Keratinocyte (primary cell): ENCODE measurements at regions not wholly inside any gene's neighbourhood (a gene's known extent, or its start where the extent isn't known, plus 50 kb on each side); places are given as distances from the start of the nearest gene placed in this dataset.
"Not testable (repeated sequence)": the region's sequence is repeated elsewhere in the genome, so short reads cannot be mapped to it uniquely, and the experiment has no call there.

ENCODE experiments used
- EZH2 ChIP-seq: IDR thresholded peaks from one replicate; pipeline ENCODE4 v1.6.1; 2012; ENCODE audit warnings: inconsistent platforms, mild to moderate bottlenecking, low read length, moderate library complexity
- TF ChIP-seq, protein P1 (sequence below), 3 experiments: IDR thresholded peaks in 1 of 3; conservative IDR thresholded peaks in 1 of 3; optimal IDR thresholded peaks in 1 of 3; 2 replicates in 2 of 3; 3 replicates in 1 of 3; pipeline versions ENCODE3 to v1.5.1; 2011; ENCODE audit warnings: low read length in 3 of 3, mild to moderate bottlenecking in 3 of 3, moderate library complexity in 2 of 3, control low read depth in 1 of 3, inconsistent platforms in 1 of 3; ENCODE audit not compliant: insufficient read depth in 2 of 3; ENCODE audit errors: extremely low read depth in 1 of 3

DNA sequence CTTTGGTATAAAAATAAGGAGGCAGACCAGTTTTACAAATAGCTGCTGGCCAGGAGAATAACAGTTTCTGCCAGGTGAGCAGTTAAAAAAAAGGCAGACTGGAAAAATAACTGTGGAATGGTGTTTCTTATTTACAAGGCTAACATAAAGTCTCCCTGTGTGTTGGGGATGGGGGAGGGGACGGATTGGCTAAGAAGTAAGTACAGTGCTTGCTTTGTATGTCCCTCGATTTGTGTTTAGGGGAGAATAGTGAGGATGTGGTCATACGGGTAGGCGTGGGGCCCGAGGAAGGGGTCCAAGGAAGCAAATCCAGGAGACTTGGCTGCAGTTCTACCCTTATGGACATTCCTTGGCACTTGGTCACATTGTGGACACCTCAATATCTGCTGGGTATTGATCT, 58.1 kb downstream of the SRGAP2 start:
- TF ChIP-seq, protein P1, sequence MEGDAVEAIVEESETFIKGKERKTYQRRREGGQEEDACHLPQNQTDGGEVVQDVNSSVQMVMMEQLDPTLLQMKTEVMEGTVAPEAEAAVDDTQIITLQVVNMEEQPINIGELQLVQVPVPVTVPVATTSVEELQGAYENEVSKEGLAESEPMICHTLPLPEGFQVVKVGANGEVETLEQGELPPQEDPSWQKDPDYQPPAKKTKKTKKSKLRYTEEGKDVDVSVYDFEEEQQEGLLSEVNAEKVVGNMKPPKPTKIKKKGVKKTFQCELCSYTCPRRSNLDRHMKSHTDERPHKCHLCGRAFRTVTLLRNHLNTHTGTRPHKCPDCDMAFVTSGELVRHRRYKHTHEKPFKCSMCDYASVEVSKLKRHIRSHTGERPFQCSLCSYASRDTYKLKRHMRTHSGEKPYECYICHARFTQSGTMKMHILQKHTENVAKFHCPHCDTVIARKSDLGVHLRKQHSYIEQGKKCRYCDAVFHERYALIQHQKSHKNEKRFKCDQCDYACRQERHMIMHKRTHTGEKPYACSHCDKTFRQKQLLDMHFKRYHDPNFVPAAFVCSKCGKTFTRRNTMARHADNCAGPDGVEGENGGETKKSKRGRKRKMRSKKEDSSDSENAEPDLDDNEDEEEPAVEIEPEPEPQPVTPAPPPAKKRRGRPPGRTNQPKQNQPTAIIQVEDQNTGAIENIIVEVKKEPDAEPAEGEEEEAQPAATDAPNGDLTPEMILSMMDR (optimal IDR thresholded peaks at IDR 0.05 in 1 of 3, IDR thresholded peaks at IDR 0.05 in 1 of 3, conservative IDR thresholded peaks at IDR 0.05 in 1 of 3; ENCODE audit: extremely low read depth in 1 of 3, insufficient read depth in 2 of 3, low read length in 3 of 3): not testable (repeated sequence)
- TF ChIP-seq EZH2: not testable (repeated sequence)
